ENCODE measurements at regions not wholly inside any gene's neighbourhood (a gene's known extent, or its start where the extent isn't known, plus 50 kb on each side); places are given as distances from the start of the nearest gene placed in this dataset.
"Not testable (repeated sequence)": the region's sequence is repeated elsewhere in the genome, so short reads cannot be mapped to it uniquely, and the experiment has no call there.

GRCh38 chr13:18993884-18994660, 187.6 kb downstream of the TUBA3C start:
- DNase-seq (ENCODE audit: low spot score), result no peak

GRCh38 chr13:18992791-18993190, 188.8 kb downstream of the TUBA3C start:
- DNase-seq (ENCODE audit: low spot score), result no peak

- no peak for DNase-seq (ENCODE audit: low spot score)
Measured at GRCh38 chr13:18991060-18991459, 190.6 kb downstream of the TUBA3C start.

- DNase-seq (ENCODE audit: low spot score), result peak; percentile 1
Measured at GRCh38 chr13:18978447-18978846, 203.2 kb downstream of the TUBA3C start.

- DNase-seq (ENCODE audit: low spot score), result no peak
Measured at GRCh38 chr13:18977857-18978256, 203.8 kb downstream of the TUBA3C start.

GRCh38 chr13:18971576-18972219, 209.9 kb downstream of the TUBA3C start:
- DNase-seq (ENCODE audit: low spot score), result no peak

GRCh38 chr13:18965347-18965855, 216.2 kb downstream of the TUBA3C start:
- no peak for DNase-seq (ENCODE audit: low spot score)

- no peak for DNase-seq (ENCODE audit: low spot score)
Measured at GRCh38 chr13:18964942-18965341, 216.7 kb downstream of the TUBA3C start.

GRCh38 chr13:18963684-18964083, 217.9 kb downstream of the TUBA3C start:
- DNase-seq (ENCODE audit: low spot score), result not testable (repeated sequence)

- no peak for DNase-seq (ENCODE audit: low spot score)
Measured at GRCh38 chr13:18962168-18962734, 219.4 kb downstream of the TUBA3C start.

GRCh38 chr13:18961383-18962117, 220.1 kb downstream of the TUBA3C start:
- no peak for DNase-seq (ENCODE audit: low spot score)

GRCh38 chr13:18960637-18961227, 220.9 kb downstream of the TUBA3C start:
- no peak for DNase-seq (ENCODE audit: low spot score)

- no peak for DNase-seq (ENCODE audit: low spot score)
Measured at GRCh38 chr13:18959996-18960395, 221.6 kb downstream of the TUBA3C start.

GRCh38 chr13:18959229-18959628, 222.4 kb downstream of the TUBA3C start:
- no peak for DNase-seq (ENCODE audit: low spot score)

- no peak for DNase-seq (ENCODE audit: low spot score)
Measured at GRCh38 chr13:18956473-18957078, 225.0 kb downstream of the TUBA3C start.

GRCh38 chr13:18954254-18954653, 227.4 kb downstream of the TUBA3C start:
- DNase-seq (ENCODE audit: low spot score), result no peak

- DNase-seq (ENCODE audit: low spot score), result no peak
Measured at GRCh38 chr13:18953139-18953930, 228.3 kb downstream of the TUBA3C start.

GRCh38 chr13:18952225-18953016, 229.2 kb downstream of the TUBA3C start:
- DNase-seq (ENCODE audit: low spot score), result no peak

- DNase-seq (ENCODE audit: low spot score), result no peak
Measured at GRCh38 chr13:18951412-18951811, 230.2 kb downstream of the TUBA3C start.

GRCh38 chr13:18949970-18950369, 231.7 kb downstream of the TUBA3C start:
- no peak for DNase-seq (ENCODE audit: low spot score)

Data from A172 (cell line).